Stomach smooth muscle (tissue), 2 donors: ENCODE measurements at regions not wholly inside any gene's neighbourhood (a gene's known extent, or its start where the extent isn't known, plus 50 kb on each side); places are given as distances from the start of the nearest gene placed in this dataset.

ENCODE experiments used
- H3K27ac ChIP-seq: one replicate; pipeline ENCODE4 v1.7.0; 2013; ENCODE audit warnings: mild to moderate bottlenecking, low read length, inconsistent platforms
- H3K27me3 ChIP-seq, 2 donors: one replicate each; pipeline ENCODE4 v1.7.0; 2013; ENCODE audit warnings: low read length in 2 of 2; ENCODE audit not compliant: insufficient read depth in 2 of 2, control insufficient read depth in 1 of 2
- H3K36me3 ChIP-seq, 2 donors: one replicate each; pipeline ENCODE4 v1.7.0; 2013; ENCODE audit warnings: low read length in 2 of 2; ENCODE audit not compliant: control insufficient read depth in 2 of 2, insufficient read depth in 2 of 2
- H3K4me1 ChIP-seq: one replicate; pipeline ENCODE4 v1.7.0; 2013; ENCODE audit warnings: low read length; ENCODE audit not compliant: control insufficient read depth, insufficient read depth
- H3K4me3 ChIP-seq, 2 donors: one replicate each; pipeline ENCODE4 v1.7.0; 2013; ENCODE audit warnings: low read length in 2 of 2
- H3K9ac ChIP-seq, 2 donors: one replicate each; pipeline ENCODE4 v1.7.0; 2013; ENCODE audit warnings: low read length in 2 of 2, mild to moderate bottlenecking in 1 of 2
- H3K9me3 ChIP-seq, 2 donors: one replicate each; pipeline ENCODE4 v1.7.0; 2013; ENCODE audit warnings: low read length in 2 of 2; ENCODE audit not compliant: control insufficient read depth in 2 of 2
- donor health status: healthy.
- donor health status: Pancreatic carcinoma.

- Histone ChIP-seq H3K9me3 (peaks cover 7 to 14% of the 10 kb centered on the region in 2 donors), H3K36me3 (no peaks in the 10 kb centered on the region), H3K4me1 (no peaks in the 10 kb centered on the region), H3K9ac (no peak overlapping the region), H3K27ac (no peak overlapping the region), H3K27me3 (no peaks in the 10 kb centered on the region), H3K4me3 (no peak overlapping the region)
Measured at GRCh38 chr20:60903325-60903971, 348.6 kb upstream of the CDH4 start.

- H3K9ac ChIP-seq = no peak overlapping the region
- no peak overlapping the region for H3K27ac ChIP-seq
- H3K4me3 ChIP-seq = no peak overlapping the region
- no peaks in the 10 kb centered on the region for H3K4me1 ChIP-seq
- H3K9me3 ChIP-seq = peaks cover 7 to 14% of the 10 kb centered on the region in 2 donors
- no peaks in the 10 kb centered on the region for H3K36me3 ChIP-seq
- no peaks in the 10 kb centered on the region for H3K27me3 ChIP-seq
Measured at GRCh38 chr20:60904730-60905129, 347.3 kb upstream of the CDH4 start.

DNA sequence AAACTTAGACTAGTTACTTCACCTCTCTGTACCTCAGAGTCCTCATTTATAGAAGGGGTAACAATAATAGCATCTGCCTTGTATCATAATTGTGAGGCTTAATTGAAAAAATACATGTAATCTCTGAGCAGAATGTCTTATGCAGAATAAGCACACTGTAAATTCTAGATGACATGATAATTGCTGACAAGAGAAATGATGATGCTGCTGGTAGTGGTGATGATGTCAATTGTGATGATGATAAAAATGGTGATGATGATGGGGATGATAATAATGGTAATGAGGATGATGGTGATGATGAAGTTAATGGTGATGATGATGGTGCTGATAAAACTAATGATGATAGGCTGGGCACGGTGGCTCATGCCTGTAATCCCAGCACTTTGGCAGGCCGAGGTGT is 346.1 kb upstream of the CDH4 start:
- H3K4me3 ChIP-seq = no peak overlapping the region
- H3K36me3 ChIP-seq = no peaks in the 10 kb centered on the region
- H3K4me1 ChIP-seq = no peaks in the 10 kb centered on the region
- no peak overlapping the region for H3K27ac ChIP-seq
- H3K9ac ChIP-seq = no peak overlapping the region
- H3K27me3 ChIP-seq = no peaks in the 10 kb centered on the region
- H3K9me3 ChIP-seq = peaks cover 7 to 14% of the 10 kb centered on the region in 2 donors

- H3K9me3 ChIP-seq = peaks cover 4 to 11% of the 10 kb centered on the region in 2 donors
- H3K27ac ChIP-seq = no peak overlapping the region
- no peak overlapping the region for H3K9ac ChIP-seq
- H3K27me3 ChIP-seq = no peaks in the 10 kb centered on the region
- no peaks in the 10 kb centered on the region for H3K36me3 ChIP-seq
- H3K4me3 ChIP-seq = no peak overlapping the region
- no peaks in the 10 kb centered on the region for H3K4me1 ChIP-seq
Measured at GRCh38 chr20:60906555-60906954, 345.5 kb upstream of the CDH4 start.

GRCh38 chr20:60913298-60913697 is 338.8 kb upstream of the CDH4 start:
- Histone ChIP-seq H3K4me3 (no peak overlapping the region), H3K36me3 (no peaks in the 10 kb centered on the region)

GRCh38 chr20:60921022-60921622 is 330.9 kb upstream of the CDH4 start:
- Histone ChIP-seq H3K27ac (no peak overlapping the region), H3K9ac (no peak overlapping the region), H3K4me1 (no peaks in the 10 kb centered on the region), H3K36me3 (no peaks in the 10 kb centered on the region), H3K27me3 (peaks cover 0 to 5% of the 10 kb centered on the region in 2 donors), H3K4me3 (no peak overlapping the region), H3K9me3 (peaks cover 0 to 3% of the 10 kb centered on the region in 2 donors)

More at GRCh38 chr20:60913298-60913697, 338.8 kb upstream of the CDH4 start:
- Histone ChIP-seq H3K4me1 (no peaks in the 10 kb centered on the region), H3K27me3 (no peaks in the 10 kb centered on the region), H3K27ac (no peak overlapping the region), H3K9me3 (peaks cover 0 to 3% of the 10 kb centered on the region in 2 donors), H3K9ac (no peak overlapping the region)

- Histone ChIP-seq H3K27me3 (peaks cover 0 to 8% of the 10 kb centered on the region in 2 donors), H3K4me1 (no peaks in the 10 kb centered on the region), H3K9ac (no peak overlapping the region), H3K9me3 (no peaks in the 10 kb centered on the region), H3K27ac (no peak overlapping the region), H3K36me3 (no peaks in the 10 kb centered on the region), H3K4me3 (no peak overlapping the region)
Measured at GRCh38 chr20:60926831-60927230, 325.2 kb upstream of the CDH4 start.

GRCh38 chr20:60928341-60928740 is 323.7 kb upstream of the CDH4 start:
- no peak overlapping the region for H3K4me3 ChIP-seq
- no peaks in the 10 kb centered on the region for H3K4me1 ChIP-seq
- H3K9me3 ChIP-seq = no peaks in the 10 kb centered on the region
- H3K27ac ChIP-seq = no peak overlapping the region
- no peak overlapping the region for H3K9ac ChIP-seq
- H3K27me3 ChIP-seq = peaks cover 0 to 8% of the 10 kb centered on the region in 2 donors
- no peaks in the 10 kb centered on the region for H3K36me3 ChIP-seq

DNA sequence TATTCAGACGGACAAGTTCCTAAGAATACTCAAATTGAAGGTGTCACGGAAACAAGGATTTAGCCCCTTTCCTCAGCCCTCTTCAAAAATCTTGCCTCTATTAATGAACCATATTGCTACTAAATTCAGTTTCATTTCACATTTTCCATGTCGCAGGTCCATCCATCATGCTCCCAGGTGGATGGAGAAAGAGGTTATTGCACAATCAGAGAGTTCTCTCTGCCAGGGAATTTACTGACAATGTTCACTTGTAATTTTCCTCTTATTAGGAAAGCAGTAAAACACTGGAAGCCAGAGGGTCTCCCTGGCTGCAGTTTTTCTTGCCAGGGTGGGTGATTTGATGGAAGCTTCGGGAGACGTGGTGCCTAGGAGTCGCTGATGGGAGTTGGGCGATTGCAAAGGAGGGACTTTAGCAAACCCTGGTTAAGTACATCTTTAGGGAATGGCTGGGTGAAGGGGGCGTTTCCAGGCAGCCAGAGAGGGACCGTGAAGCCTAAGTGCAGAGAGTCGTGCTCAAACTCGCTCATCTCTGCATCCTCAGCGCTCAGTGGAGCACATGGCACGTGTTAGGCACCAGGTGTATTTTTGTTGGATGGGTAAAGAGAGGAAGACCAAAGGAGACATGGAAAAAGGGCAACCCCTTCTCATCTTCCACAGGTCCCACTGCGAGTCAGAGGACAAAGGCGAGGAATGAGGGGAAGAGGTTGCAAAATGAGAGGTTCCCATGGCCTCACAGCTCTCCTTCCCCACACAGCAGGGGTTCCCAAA is 321.9 kb upstream of the CDH4 start:
- Histone ChIP-seq H3K4me1 (no peaks in the 10 kb centered on the region), H3K4me3 (no peak overlapping the region), H3K9me3 (no peaks in the 10 kb centered on the region), H3K9ac (no peak overlapping the region), H3K36me3 (no peaks in the 10 kb centered on the region), H3K27ac (no peak overlapping the region), H3K27me3 (peaks cover 0 to 6% of the 10 kb centered on the region in 2 donors)

GRCh38 chr20:60931696-60932095 is 320.4 kb upstream of the CDH4 start:
- no peaks in the 10 kb centered on the region for H3K4me1 ChIP-seq
- H3K27ac ChIP-seq = no peak overlapping the region
- H3K27me3 ChIP-seq = peaks cover 0 to 6% of the 10 kb centered on the region in 2 donors
- H3K4me3 ChIP-seq = no peak overlapping the region
- no peaks in the 10 kb centered on the region for H3K9me3 ChIP-seq
- H3K9ac ChIP-seq = no peak overlapping the region
- H3K36me3 ChIP-seq = no peaks in the 10 kb centered on the region
